SK-N-MC (cell line): ENCODE measurements at regions not wholly inside any gene's neighbourhood (a gene's known extent, or its start where the extent isn't known, plus 50 kb on each side); places are given as distances from the start of the nearest gene placed in this dataset.

Experiments used
- EZH2 ChIP-seq: fragments of 200-600 bp; sonication (generic); IDR thresholded peaks from one replicate; pipeline ENCODE4 v1.6.1; 2017; ENCODE audit warnings: antibody characterized with exemption
- POLR2AphosphoS5 ChIP-seq: IDR thresholded peaks from 2 replicates; pipeline ENCODE4 v1.6.1; 2012; ENCODE audit warnings: mild to moderate bottlenecking, low read depth, low read length, borderline replicate concordance

GRCh38 chr1:242745079-242745478 lies 220.6 kb upstream of the PLD5 start:
- TF ChIP-seq EZH2 (no peak), POLR2AphosphoS5 (no peak)
